HEK293 (cell line): ENCODE measurements at regions not wholly inside any gene's neighbourhood (a gene's known extent, or its start where the extent isn't known, plus 50 kb on each side); places are given as distances from the start of the nearest gene placed in this dataset.

Experiments
- CTCF ChIA-PET: fragments of 350-600 bp; formaldehyde crosslinking; extraction: SDS; loops from one replicate; lab custom pipeline; 2021; ENCODE audit warnings: antibody characterized with exemption; lab: Yijun Ruan, JAX
- POLR2A ChIA-PET: fragments of 300-600 bp; formaldehyde crosslinking; extraction: SDS; loops from one replicate; lab custom pipeline; 2020; ENCODE audit warnings: antibody characterized with exemption, inconsistent platforms; lab: Yijun Ruan, JAX
- H3K27ac ChIP-seq: fragments of 200-500 bp; sonication (Bioruptor generic); 2 replicates; pipeline ENCODE4 v1.5.1; 2014; ENCODE audit warnings: low read depth, low read length, control low read depth, inconsistent platforms; ENCODE audit errors: extremely low read depth
- H3K36me3 ChIP-seq, 2 experiments: fragments of 200-500 bp in 1 of 2; sonication (Bioruptor generic) in 1 of 2; 1 replicate in 1 of 2; 2 replicates in 1 of 2; pipeline ENCODE4 v1.5.1; 2014 to 2017; ENCODE audit warnings: inconsistent platforms in 2 of 2, low read length in 2 of 2; ENCODE audit not compliant: control insufficient read depth in 2 of 2, insufficient read depth in 1 of 2
- H3K4me1 ChIP-seq: fragments of 200-500 bp; sonication (Bioruptor generic); 2 replicates; pipeline ENCODE4 v1.5.1; 2014; ENCODE audit warnings: mild to moderate bottlenecking, low read length, inconsistent platforms; ENCODE audit not compliant: control insufficient read depth, insufficient read depth
- H3K4me3 ChIP-seq: 2 replicates; pipeline ENCODE4 v1.5.1; 2011; ENCODE audit warnings: low read depth, mild to moderate bottlenecking, control low read depth, low read length, moderate library complexity
- H3K9me3 ChIP-seq: fragments of 200-500 bp; sonication (Bioruptor generic); 2 replicates; pipeline ENCODE4 v1.5.1; 2014; ENCODE audit warnings: low read depth, low read length, inconsistent platforms; ENCODE audit not compliant: control insufficient read depth, insufficient read depth
- BCL11B ChIP-seq: fragments of 450-650 bp; formaldehyde crosslinking; IDR thresholded peaks from 2 replicates; pipeline ENCODE4 v1.5.1; 2016; ENCODE audit warnings: low read depth, missing biosample characterization, missing genetic modification characterization
- HOXA7 ChIP-seq: sonication (generic); formaldehyde crosslinking; IDR thresholded peaks from 2 replicates; pipeline ENCODE4 v1.8.1; 2022; ENCODE audit warnings: missing genetic modification reagents, borderline replicate concordance
- MEIS1 ChIP-seq: sonication (generic); formaldehyde crosslinking; IDR thresholded peaks from 2 replicates; pipeline ENCODE4 v1.8.1; 2022; ENCODE audit warnings: missing genetic modification reagents, mild to moderate bottlenecking, borderline replicate concordance
- SCRT1 ChIP-seq: fragments of 450-650 bp; formaldehyde crosslinking; IDR thresholded peaks from 2 replicates; pipeline ENCODE4 v1.5.1; 2016; ENCODE audit warnings: missing biosample characterization, missing genetic modification characterization, borderline replicate concordance
- SP7 ChIP-seq: fragments of 450-650 bp; formaldehyde crosslinking; IDR thresholded peaks from 2 replicates; pipeline ENCODE4 v1.5.1; 2016; ENCODE audit warnings: missing biosample characterization, missing genetic modification characterization
- ZFP3 ChIP-seq: fragments of 450-650 bp; formaldehyde crosslinking; IDR thresholded peaks from 2 replicates; pipeline ENCODE4 v1.5.1; 2016; ENCODE audit warnings: low read depth, missing biosample characterization, missing genetic modification characterization
- ZNF121 ChIP-seq: fragments of 450-650 bp; formaldehyde crosslinking; IDR thresholded peaks from 2 replicates; pipeline ENCODE4 v1.5.1; 2016; ENCODE audit warnings: missing biosample characterization, missing genetic modification characterization
- ZNF169 ChIP-seq: fragments of 450-650 bp; formaldehyde crosslinking; IDR thresholded peaks from 2 replicates; pipeline ENCODE4 v1.5.1; 2016; ENCODE audit warnings: missing biosample characterization, missing genetic modification characterization
- ZNF19 ChIP-seq: fragments of 450-650 bp; formaldehyde crosslinking; IDR thresholded peaks from 2 replicates; pipeline ENCODE4; 2016; ENCODE audit warnings: missing biosample characterization, missing genetic modification characterization, low read depth
- ZNF521 ChIP-seq: fragments of 450-650 bp; formaldehyde crosslinking; IDR thresholded peaks from 2 replicates; pipeline ENCODE4 v1.5.1; 2017; ENCODE audit warnings: missing biosample characterization, mild to moderate bottlenecking, missing genetic modification characterization
- ZNF677 ChIP-seq: fragments of 450-650 bp; IDR thresholded peaks from 2 replicates; pipeline ENCODE4 v1.5.0; 2018; ENCODE audit warnings: missing biosample characterization, mild to moderate bottlenecking, missing genetic modification characterization, moderate library complexity
- ZXDB ChIP-seq: fragments of 450-650 bp; formaldehyde crosslinking; IDR thresholded peaks from 2 replicates; pipeline ENCODE4 v1.5.1; 2016; ENCODE audit warnings: missing biosample characterization, missing genetic modification characterization
- TF ChIP-seq, protein P1 (sequence below): fragments of 450-650 bp; formaldehyde crosslinking; IDR thresholded peaks from 2 replicates; pipeline ENCODE4 v1.5.1; 2016; ENCODE audit warnings: missing biosample characterization, missing genetic modification characterization
- TF ChIP-seq, protein P2 (sequence below): fragments of 450-650 bp; formaldehyde crosslinking; IDR thresholded peaks from 2 replicates; pipeline ENCODE4 v1.5.1; 2016; ENCODE audit warnings: missing biosample characterization, missing genetic modification characterization, low read depth
- TF ChIP-seq, protein P3 (sequence below): fragments of 450-650 bp; formaldehyde crosslinking; IDR thresholded peaks from 2 replicates; pipeline ENCODE4 v1.5.1; 2016; ENCODE audit warnings: missing biosample characterization, missing genetic modification characterization, borderline replicate concordance
- TF ChIP-seq, protein P4 (sequence below): fragments of 450-650 bp; formaldehyde crosslinking; IDR thresholded peaks from 2 replicates; pipeline ENCODE4 v1.5.1; 2017; ENCODE audit warnings: missing biosample characterization, missing genetic modification characterization
- TF ChIP-seq, protein P5 (sequence below): fragments of 450-650 bp; formaldehyde crosslinking; IDR thresholded peaks from 2 replicates; pipeline ENCODE4 v1.5.1; 2016; ENCODE audit warnings: missing biosample characterization, missing genetic modification characterization
- TF ChIP-seq, protein P6 (sequence below): fragments of 450-650 bp; formaldehyde crosslinking; IDR thresholded peaks from 2 replicates; pipeline ENCODE4; 2016; ENCODE audit warnings: missing biosample characterization, missing genetic modification characterization

DNA sequence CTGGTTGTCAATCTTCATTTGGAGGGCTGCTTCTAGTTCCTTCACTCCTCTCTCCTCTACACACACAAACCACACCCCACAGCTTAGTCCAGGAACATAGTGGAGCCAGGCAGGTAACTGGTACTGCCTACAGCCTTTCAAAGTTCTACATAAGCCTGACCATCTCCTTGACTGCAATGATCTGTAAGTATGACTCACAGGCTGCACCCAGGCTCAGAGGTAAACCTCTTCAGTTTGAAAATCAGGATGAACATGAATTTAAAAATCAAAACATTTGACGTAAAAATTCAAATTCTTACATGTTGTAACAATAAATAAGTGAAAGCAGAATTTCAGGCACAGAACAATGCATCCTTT lies 68.7 kb upstream of the C10orf120 start:
- H3K36me3 ChIP-seq, result no peaks in the 10 kb centered on the region
- H3K9me3 ChIP-seq, result no peaks in the 10 kb centered on the region
- H3K4me1 ChIP-seq, result no peaks in the 10 kb centered on the region
- POLR2A ChIA-PET, result no interaction called here
- H3K4me3 ChIP-seq, result no peak overlapping the region
- TF ChIP-seq ZFP3 (no peak), ZNF521 (tag by site-specific recombination) (no peak), ZNF169 (tag by site-specific recombination) (no peak), ZXDB (no peak), SCRT1 (tag by site-specific recombination) (no peak), ZNF121 (no peak), ZNF677 (tag by site-specific recombination) (no peak)
- TF ChIP-seq, protein P1, sequence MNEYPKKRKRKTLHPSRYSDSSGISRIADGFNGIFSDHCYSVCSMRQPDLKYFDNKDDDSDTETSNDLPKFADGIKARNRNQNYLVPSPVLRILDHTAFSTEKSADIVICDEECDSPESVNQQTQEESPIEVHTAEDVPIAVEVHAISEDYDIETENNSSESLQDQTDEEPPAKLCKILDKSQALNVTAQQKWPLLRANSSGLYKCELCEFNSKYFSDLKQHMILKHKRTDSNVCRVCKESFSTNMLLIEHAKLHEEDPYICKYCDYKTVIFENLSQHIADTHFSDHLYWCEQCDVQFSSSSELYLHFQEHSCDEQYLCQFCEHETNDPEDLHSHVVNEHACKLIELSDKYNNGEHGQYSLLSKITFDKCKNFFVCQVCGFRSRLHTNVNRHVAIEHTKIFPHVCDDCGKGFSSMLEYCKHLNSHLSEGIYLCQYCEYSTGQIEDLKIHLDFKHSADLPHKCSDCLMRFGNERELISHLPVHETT (tag by site-specific recombination), result no peak
- TF ChIP-seq, protein P2, sequence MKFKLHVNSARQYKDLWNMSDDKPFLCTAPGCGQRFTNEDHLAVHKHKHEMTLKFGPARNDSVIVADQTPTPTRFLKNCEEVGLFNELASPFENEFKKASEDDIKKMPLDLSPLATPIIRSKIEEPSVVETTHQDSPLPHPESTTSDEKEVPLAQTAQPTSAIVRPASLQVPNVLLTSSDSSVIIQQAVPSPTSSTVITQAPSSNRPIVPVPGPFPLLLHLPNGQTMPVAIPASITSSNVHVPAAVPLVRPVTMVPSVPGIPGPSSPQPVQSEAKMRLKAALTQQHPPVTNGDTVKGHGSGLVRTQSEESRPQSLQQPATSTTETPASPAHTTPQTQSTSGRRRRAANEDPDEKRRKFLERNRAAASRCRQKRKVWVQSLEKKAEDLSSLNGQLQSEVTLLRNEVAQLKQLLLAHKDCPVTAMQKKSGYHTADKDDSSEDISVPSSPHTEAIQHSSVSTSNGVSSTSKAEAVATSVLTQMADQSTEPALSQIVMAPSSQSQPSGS (tag by site-specific recombination), result no peak
- TF ChIP-seq, protein P3, sequence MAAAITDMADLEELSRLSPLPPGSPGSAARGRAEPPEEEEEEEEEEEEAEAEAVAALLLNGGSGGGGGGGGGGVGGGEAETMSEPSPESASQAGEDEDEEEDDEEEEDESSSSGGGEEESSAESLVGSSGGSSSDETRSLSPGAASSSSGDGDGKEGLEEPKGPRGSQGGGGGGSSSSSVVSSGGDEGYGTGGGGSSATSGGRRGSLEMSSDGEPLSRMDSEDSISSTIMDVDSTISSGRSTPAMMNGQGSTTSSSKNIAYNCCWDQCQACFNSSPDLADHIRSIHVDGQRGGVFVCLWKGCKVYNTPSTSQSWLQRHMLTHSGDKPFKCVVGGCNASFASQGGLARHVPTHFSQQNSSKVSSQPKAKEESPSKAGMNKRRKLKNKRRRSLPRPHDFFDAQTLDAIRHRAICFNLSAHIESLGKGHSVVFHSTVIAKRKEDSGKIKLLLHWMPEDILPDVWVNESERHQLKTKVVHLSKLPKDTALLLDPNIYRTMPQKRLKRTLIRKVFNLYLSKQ (tag by site-specific recombination), result no peak
- TF ChIP-seq, protein P4, sequence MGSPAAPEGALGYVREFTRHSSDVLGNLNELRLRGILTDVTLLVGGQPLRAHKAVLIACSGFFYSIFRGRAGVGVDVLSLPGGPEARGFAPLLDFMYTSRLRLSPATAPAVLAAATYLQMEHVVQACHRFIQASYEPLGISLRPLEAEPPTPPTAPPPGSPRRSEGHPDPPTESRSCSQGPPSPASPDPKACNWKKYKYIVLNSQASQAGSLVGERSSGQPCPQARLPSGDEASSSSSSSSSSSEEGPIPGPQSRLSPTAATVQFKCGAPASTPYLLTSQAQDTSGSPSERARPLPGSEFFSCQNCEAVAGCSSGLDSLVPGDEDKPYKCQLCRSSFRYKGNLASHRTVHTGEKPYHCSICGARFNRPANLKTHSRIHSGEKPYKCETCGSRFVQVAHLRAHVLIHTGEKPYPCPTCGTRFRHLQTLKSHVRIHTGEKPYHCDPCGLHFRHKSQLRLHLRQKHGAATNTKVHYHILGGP, result no peak
- CTCF ChIA-PET, result no interaction called here
- no peak overlapping the region for H3K27ac ChIP-seq

DNA sequence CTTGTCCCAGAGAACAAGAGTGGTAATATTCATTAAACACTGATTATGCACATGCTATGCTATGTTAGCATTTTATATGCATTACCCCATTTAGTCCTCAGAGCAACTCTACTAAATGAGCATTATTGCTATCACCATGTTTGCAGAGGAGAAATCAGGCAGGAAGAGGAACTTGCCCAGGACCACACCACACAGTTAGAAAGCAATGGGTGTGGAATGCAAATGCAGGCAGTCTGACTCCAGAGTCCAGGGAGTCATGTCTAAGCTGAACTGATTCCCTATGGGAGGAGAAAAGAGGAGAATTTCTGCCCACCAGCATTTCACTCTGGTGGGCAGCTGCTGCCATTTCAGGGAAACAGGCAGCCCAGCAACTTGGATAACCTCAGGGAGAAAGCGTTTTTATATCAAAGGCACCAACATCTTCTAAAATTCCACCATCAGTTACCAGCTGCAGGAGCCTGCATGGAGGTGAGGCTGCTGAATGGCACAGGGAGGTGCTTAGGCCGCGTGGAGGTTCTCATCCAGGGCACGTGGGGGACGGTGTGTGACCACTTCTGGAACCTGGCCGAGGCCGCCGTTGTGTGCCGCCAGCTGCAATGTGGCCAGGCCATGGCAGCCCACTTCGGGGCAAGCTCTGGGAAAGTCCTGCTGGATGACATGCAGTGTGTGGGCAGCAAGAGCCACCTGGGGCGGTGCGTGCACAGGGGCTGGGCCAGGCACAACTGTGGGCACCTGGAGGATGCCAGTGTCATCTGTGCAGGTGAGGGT lies 68.2 kb upstream of the C10orf120 start:
- Histone ChIP-seq H3K27ac (no peak overlapping the region), H3K4me3 (no peak overlapping the region), H3K36me3 (no peaks in the 10 kb centered on the region), H3K9me3 (no peaks in the 10 kb centered on the region; the same call in 1 of the 2 replicates), H3K4me1 (no peaks in the 10 kb centered on the region)
- ChIA-PET CTCF (no interaction called here), POLR2A (no interaction called here)
- no peak for TF ChIP-seq ZNF19 (tag by site-specific recombination)
- no peak for TF ChIP-seq HOXA7 (CRISPR knock-in tag)
- TF ChIP-seq, protein P1 (tag by site-specific recombination), result no peak
- TF ChIP-seq MEIS1, result no peak
- TF ChIP-seq, protein P5, sequence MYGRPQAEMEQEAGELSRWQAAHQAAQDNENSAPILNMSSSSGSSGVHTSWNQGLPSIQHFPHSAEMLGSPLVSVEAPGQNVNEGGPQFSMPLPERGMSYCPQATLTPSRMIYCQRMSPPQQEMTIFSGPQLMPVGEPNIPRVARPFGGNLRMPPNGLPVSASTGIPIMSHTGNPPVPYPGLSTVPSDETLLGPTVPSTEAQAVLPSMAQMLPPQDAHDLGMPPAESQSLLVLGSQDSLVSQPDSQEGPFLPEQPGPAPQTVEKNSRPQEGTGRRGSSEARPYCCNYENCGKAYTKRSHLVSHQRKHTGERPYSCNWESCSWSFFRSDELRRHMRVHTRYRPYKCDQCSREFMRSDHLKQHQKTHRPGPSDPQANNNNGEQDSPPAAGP, result no peak
- TF ChIP-seq BCL11B (tag by site-specific recombination), result no peak
- no peak for TF ChIP-seq SP7 (tag by site-specific recombination)
- TF ChIP-seq, protein P6, sequence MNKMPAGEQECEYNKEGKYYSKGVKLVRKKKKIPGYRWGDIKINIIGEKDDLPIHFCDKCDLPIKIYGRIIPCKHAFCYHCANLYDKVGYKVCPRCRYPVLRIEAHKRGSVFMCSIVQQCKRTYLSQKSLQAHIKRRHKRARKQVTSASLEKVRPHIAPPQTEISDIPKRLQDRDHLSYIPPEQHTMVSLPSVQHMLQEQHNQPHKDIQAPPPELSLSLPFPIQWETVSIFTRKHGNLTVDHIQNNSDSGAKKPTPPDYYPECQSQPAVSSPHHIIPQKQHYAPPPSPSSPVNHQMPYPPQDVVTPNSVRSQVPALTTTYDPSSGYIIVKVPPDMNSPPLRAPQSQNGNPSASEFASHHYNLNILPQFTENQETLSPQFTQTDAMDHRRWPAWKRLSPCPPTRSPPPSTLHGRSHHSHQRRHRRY (tag by site-specific recombination), result no peak
